A673 (cell line): ENCODE measurements at regions not wholly inside any gene's neighbourhood (a gene's known extent, or its start where the extent isn't known, plus 50 kb on each side); places are given as distances from the start of the nearest gene placed in this dataset.

Experiments
- CTCF ChIP-seq: fragments of 300-800, 200-600 bp; sonication (generic); conservative IDR thresholded peaks from 2 replicates; pipeline ENCODE4 v1.5.1; 2017; ENCODE audit warnings: low read depth, mild to moderate bottlenecking, antibody characterized with exemption, low read length, moderate library complexity, mixed read lengths
- EZH2 ChIP-seq: fragments of 200-600 bp; sonication (generic); IDR thresholded peaks from 2 replicates; pipeline ENCODE4 v1.6.1; 2017; ENCODE audit warnings: borderline replicate concordance, low read depth, mild to moderate bottlenecking, mixed read lengths, antibody characterized with exemption, low read length; ENCODE audit not compliant: poor library complexity, severe bottlenecking

GRCh38 chr18:10365021-10365500 lies 89.4 kb upstream of the APCDD1 start:
- no peak for TF ChIP-seq CTCF
- no peak for TF ChIP-seq EZH2
